ES-I3 (cell line): ENCODE measurements at regions not wholly inside any gene's neighbourhood (a gene's known extent, or its start where the extent isn't known, plus 50 kb on each side); places are given as distances from the start of the nearest gene placed in this dataset.

Experiments
- H3K36me3 ChIP-seq: 2 replicates; pipeline ENCODE4 v1.6.1; 2013; ENCODE audit warnings: mild to moderate bottlenecking, low read length, control low read depth, moderate library complexity; ENCODE audit not compliant: insufficient read depth
- H3K4me1 ChIP-seq: 2 replicates; pipeline ENCODE4 v1.6.1; 2013; ENCODE audit warnings: mild to moderate bottlenecking, control low read depth, low read length; ENCODE audit not compliant: insufficient read depth
- H3K9ac ChIP-seq: 2 replicates; pipeline ENCODE4 v1.6.1; 2013; ENCODE audit warnings: low read depth, mild to moderate bottlenecking, low read length, moderate library complexity
- H3K9me3 ChIP-seq: 2 replicates; pipeline ENCODE4 v1.6.1; 2013; ENCODE audit warnings: mild to moderate bottlenecking, low read length, moderate library complexity; ENCODE audit not compliant: control insufficient read depth, insufficient read depth

- no peak overlapping the region for H3K9ac ChIP-seq
- H3K4me1 ChIP-seq, result no peaks in the 10 kb centered on the region
- no peaks in the 10 kb centered on the region for H3K9me3 ChIP-seq
- no peaks in the 10 kb centered on the region for H3K36me3 ChIP-seq
These were observed 186.8 kb upstream of the IRX3 start for GRCh38 chr16:54473226-54473993.

- no peaks in the 10 kb centered on the region for H3K9me3 ChIP-seq
- H3K36me3 ChIP-seq, result no peaks in the 10 kb centered on the region
- H3K4me1 ChIP-seq, result no peaks in the 10 kb centered on the region
- H3K9ac ChIP-seq, result no peak overlapping the region
These were observed 180.8 kb upstream of the IRX3 start for GRCh38 chr16:54467398-54467797.

DNA sequence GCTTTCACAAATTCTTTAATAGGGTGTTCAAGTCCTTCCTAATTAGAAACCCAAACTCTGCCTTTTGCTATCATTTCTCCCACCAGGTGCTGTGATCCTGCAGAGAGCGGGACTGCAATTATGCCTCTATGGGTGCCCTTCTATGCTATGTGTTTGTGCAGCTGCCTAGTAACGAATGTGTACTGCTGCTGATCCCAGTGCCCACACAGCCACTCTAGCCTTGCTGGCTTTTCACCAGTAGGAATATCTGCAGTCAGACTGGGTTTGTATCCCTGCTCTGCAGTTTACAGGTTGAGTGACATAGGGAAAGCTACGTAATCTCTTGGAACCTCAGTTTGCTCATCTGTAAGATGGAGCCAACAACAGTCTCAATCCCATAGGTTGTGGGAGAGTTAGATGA lies 179.6 kb upstream of the IRX3 start:
- H3K9me3 ChIP-seq, result no peaks in the 10 kb centered on the region
- no peak overlapping the region for H3K9ac ChIP-seq
- H3K36me3 ChIP-seq, result no peaks in the 10 kb centered on the region
- H3K4me1 ChIP-seq, result no peaks in the 10 kb centered on the region

DNA sequence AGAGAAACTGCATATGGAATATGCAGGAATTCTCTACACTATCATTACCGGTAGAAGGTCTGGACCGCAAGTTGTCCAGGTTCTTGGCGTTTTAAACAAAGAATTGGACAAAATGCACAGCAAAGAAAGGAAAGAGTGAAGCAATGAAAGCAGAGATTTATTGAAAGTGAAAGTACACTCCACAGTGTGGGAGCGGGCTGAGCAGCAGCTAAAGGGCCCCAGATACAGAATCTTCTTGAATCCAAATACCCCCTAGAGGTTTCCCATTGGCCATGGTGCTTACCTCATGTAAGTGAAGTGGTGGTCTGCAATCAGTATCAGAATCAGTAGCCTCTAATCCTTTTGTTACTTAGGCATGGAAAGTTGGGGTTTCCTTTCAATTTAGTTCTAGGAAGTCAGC lies 178.5 kb upstream of the IRX3 start:
- no peaks in the 10 kb centered on the region for H3K36me3 ChIP-seq
- no peaks in the 10 kb centered on the region for H3K9me3 ChIP-seq
- peaks cover 2% of the 10 kb centered on the region; the same call in 1 of the 2 replicates for H3K4me1 ChIP-seq
- no peak overlapping the region for H3K9ac ChIP-seq

- Histone ChIP-seq H3K36me3 (no peaks in the 10 kb centered on the region), H3K4me1 (peaks cover 8% of the 10 kb centered on the region), H3K9ac (no peak overlapping the region), H3K9me3 (no peaks in the 10 kb centered on the region)
These were observed 176.2 kb upstream of the IRX3 start for GRCh38 chr16:54462771-54463170.

- Histone ChIP-seq H3K4me1 (peaks cover 8% of the 10 kb centered on the region), H3K9ac (no peak overlapping the region), H3K9me3 (no peaks in the 10 kb centered on the region), H3K36me3 (no peaks in the 10 kb centered on the region)
These were observed 175.6 kb upstream of the IRX3 start for GRCh38 chr16:54462151-54462651.

GRCh38 chr16:54460263-54460860 lies 173.8 kb upstream of the IRX3 start:
- Histone ChIP-seq H3K9ac (no peak overlapping the region), H3K9me3 (no peaks in the 10 kb centered on the region), H3K36me3 (no peaks in the 10 kb centered on the region), H3K4me1 (peaks cover 8% of the 10 kb centered on the region)

DNA sequence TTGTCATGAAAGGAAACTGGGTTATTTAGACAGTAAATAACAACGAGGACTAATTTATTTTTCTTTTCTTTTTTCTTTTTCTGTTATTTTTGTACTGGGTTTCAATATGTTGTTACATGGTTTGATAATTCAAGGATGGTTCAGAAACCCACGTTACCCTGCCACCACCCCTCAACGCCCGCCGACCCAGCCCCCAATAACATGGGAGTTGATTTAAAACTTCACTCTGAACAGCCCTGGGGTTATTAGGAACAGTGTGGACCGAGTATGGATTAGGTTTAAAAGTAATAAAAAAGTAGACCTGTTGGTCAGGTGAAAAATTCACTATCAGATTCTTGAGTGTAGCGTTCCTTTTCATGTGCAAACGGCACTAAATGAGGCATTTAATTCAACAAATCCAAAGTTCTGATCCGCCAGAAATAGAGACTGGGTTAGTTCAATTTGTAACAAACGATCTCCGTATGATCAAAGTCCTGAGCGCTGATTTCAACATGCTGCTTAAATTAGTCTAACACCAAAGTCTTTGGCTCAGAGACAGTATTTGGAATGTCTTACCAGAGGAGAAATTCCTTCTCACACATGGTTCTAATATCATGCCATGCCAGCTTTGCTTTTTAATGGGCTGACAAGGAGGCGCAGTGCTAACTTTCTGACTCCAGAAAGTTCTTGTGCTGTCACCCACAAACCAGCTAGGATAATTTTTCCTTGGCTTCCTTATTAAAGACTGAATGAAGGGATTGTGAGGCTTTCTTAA lies 173.1 kb upstream of the IRX3 start:
- Histone ChIP-seq H3K9ac (no peak overlapping the region), H3K4me1 (peaks cover 8% of the 10 kb centered on the region), H3K36me3 (no peaks in the 10 kb centered on the region), H3K9me3 (no peaks in the 10 kb centered on the region)

GRCh38 chr16:54458923-54459322 lies 172.3 kb upstream of the IRX3 start:
- Histone ChIP-seq H3K4me1 (peaks cover 8% of the 10 kb centered on the region), H3K9me3 (no peaks in the 10 kb centered on the region), H3K9ac (no peak overlapping the region), H3K36me3 (no peaks in the 10 kb centered on the region)

- Histone ChIP-seq H3K9me3 (no peaks in the 10 kb centered on the region), H3K4me1 (peaks cover 8% of the 10 kb centered on the region), H3K9ac (no peak overlapping the region), H3K36me3 (no peaks in the 10 kb centered on the region)
These were observed 169.7 kb upstream of the IRX3 start for GRCh38 chr16:54456291-54456690.

DNA sequence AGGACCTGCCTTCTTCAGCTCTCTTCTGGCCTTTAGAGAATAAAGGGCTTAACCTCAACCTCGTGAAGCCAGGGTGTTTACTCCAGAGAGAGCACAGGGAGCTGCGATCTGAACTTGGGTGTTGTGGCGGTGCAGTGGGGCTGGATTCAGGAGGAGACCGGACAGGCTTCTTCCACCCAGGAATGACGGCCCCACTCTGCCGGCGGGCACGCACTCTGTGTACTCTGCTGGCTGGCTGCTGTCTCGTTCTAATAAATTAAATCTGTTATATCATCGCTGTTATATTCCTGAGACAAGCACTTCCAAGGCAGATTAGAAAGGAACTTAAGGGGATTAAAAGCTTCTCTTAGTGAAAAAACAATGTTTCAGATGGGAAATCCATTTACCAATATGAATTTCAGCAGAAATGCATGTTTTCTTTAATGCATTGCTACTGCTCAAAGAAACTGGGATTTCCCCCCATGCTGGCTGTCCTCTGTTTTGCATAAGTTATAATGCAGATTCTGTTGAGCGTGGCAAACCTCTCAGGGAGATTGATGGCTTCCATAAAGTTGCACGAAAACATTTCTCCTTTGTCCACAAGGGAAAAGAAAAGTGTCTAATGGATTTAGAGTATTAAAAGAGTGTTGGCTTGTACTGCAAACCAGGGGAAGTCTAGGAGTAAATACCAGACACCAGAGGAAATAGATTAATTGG lies 168.6 kb upstream of the IRX3 start:
- H3K9me3 ChIP-seq, result no peaks in the 10 kb centered on the region
- no peaks in the 10 kb centered on the region for H3K36me3 ChIP-seq
- H3K9ac ChIP-seq, result no peak overlapping the region
- peaks cover 7% of the 10 kb centered on the region for H3K4me1 ChIP-seq

GRCh38 chr16:54454616-54455015 lies 168.0 kb upstream of the IRX3 start:
- peaks cover 1% of the 10 kb centered on the region for H3K4me1 ChIP-seq
- no peaks in the 10 kb centered on the region for H3K36me3 ChIP-seq

DNA sequence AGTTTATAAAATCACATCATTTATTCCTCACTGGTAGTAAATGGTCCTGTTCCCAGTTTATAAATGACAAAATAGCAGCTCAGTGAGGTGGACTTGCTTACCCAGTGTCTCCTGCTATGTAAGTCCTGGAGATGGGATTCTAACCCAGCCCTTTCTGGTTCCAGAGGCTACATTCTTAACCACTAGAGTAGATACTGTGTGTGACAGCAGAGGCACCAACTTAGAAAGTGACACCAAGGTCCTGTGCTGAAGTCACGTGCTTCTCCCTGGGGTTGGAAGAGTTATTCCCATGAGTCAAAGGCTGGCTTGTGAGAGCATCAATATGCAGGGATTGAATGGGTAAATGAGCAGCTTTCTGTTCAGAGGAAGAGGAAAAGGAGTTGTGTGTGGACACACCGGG lies 167.3 kb upstream of the IRX3 start:
- Histone ChIP-seq H3K36me3 (no peaks in the 10 kb centered on the region), H3K4me1 (no peaks in the 10 kb centered on the region)

More at GRCh38 chr16:54454616-54455015, 168.0 kb upstream of the IRX3 start:
- Histone ChIP-seq H3K9me3 (no peaks in the 10 kb centered on the region), H3K9ac (no peak overlapping the region)

More for the DNA sequence above, 167.3 kb upstream of the IRX3 start:
- no peak overlapping the region for H3K9ac ChIP-seq
- H3K9me3 ChIP-seq, result no peaks in the 10 kb centered on the region
